CD14-positive monocyte (primary cell): ENCODE measurements at regions not wholly inside any gene's neighbourhood (a gene's known extent, or its start where the extent isn't known, plus 50 kb on each side); places are given as distances from the start of the nearest gene placed in this dataset.

Experiments used
- DNase-seq, 3 donors: peaks; one replicate each; pipeline ENCODE4 v3.0.0-alpha.2; 2011 to 2022
- H2AFZ ChIP-seq: 2 replicates; pipeline ENCODE4 v1.6.0; 2012; ENCODE audit warnings: mild to moderate bottlenecking, low read depth, low read length, inconsistent platforms; ENCODE audit not compliant: insufficient read depth, poor library complexity, severe bottlenecking
- H3K27ac ChIP-seq, 2 donors: 1 replicate in 1 of 2; 2 replicates in 1 of 2; pipeline ENCODE4 v1.5.1; 2012 to 2013; ENCODE audit warnings: low read length in 2 of 2, control low read depth in 1 of 2, inconsistent platforms in 1 of 2, low read depth in 1 of 2, mild to moderate bottlenecking in 1 of 2
- H3K27me3 ChIP-seq, 2 donors: one replicate each; pipeline versions ENCODE4 v1.6.0 to v1.6.1; 2011 to 2013; ENCODE audit warnings: low read length in 2 of 2; ENCODE audit not compliant: control insufficient read depth in 2 of 2, insufficient read depth in 2 of 2
- H3K36me3 ChIP-seq, 2 donors: replicated peaks in 1 of 2; 1 replicate in 1 of 2; 2 replicates in 1 of 2; pipeline versions ENCODE4 v1.5.1 to v1.6.1; 2012 to 2013; ENCODE audit warnings: low read length in 2 of 2, control low read depth in 1 of 2, inconsistent platforms in 1 of 2, mild to moderate bottlenecking in 1 of 2; ENCODE audit not compliant: insufficient read depth in 2 of 2, control insufficient read depth in 1 of 2
- H3K4me1 ChIP-seq, 2 donors: 1 replicate in 1 of 2; 2 replicates in 1 of 2; pipeline versions ENCODE4 v1.5.1 to v1.6.1; 2012 to 2013; ENCODE audit warnings: low read length in 2 of 2, control low read depth in 1 of 2, inconsistent platforms in 1 of 2, mild to moderate bottlenecking in 1 of 2, moderate library complexity in 1 of 2; ENCODE audit not compliant: insufficient read depth in 2 of 2, control insufficient read depth in 1 of 2
- H3K4me2 ChIP-seq: replicated peaks from 2 replicates; pipeline ENCODE3; 2012; ENCODE audit warnings: low read length, moderate library complexity, mild to moderate bottlenecking; ENCODE audit not compliant: poor library complexity, severe bottlenecking; ENCODE audit errors: extremely low read depth
- H3K4me3 ChIP-seq, 3 experiments: fragments of 200-600 bp in 1 of 3; sonication (generic) in 1 of 3; replicated peaks in 1 of 3; 1 replicate in 2 of 3; 2 replicates in 1 of 3; pipeline ENCODE4 v1.5.1; 2011 to 2013; ENCODE audit warnings: low read length in 3 of 3, mild to moderate bottlenecking in 3 of 3, control low read depth in 2 of 3, low read depth in 2 of 3, inconsistent platforms in 1 of 3, moderate library complexity in 1 of 3
- H3K79me2 ChIP-seq: 2 replicates; pipeline ENCODE4 v1.6.0; 2012; ENCODE audit warnings: mild to moderate bottlenecking, control low read depth, inconsistent platforms, low read length, moderate library complexity; ENCODE audit not compliant: insufficient read depth
- H3K9ac ChIP-seq: 2 replicates; pipeline ENCODE4 v1.6.0; 2017; ENCODE audit warnings: low read length, mild to moderate bottlenecking; ENCODE audit not compliant: insufficient read depth, poor library complexity, severe bottlenecking
- H3K9me3 ChIP-seq, 2 donors: replicated peaks in 1 of 2; 1 replicate in 1 of 2; 2 replicates in 1 of 2; pipeline versions ENCODE4 v1.5.1 to v1.6.1; 2012 to 2013; ENCODE audit warnings: low read length in 2 of 2, control low read depth in 1 of 2; ENCODE audit not compliant: control insufficient read depth in 1 of 2, insufficient read depth in 1 of 2
- H4K20me1 ChIP-seq: 2 replicates; pipeline ENCODE4 v1.6.0; 2012; ENCODE audit warnings: mild to moderate bottlenecking, low read length, control low read depth, moderate library complexity; ENCODE audit not compliant: insufficient read depth
- H3K27ac Mint-ChIP-seq, 7 donors: one replicate each; pipeline ENCODE4 v1.8.0; 2020; ENCODE audit warnings: mild to moderate bottlenecking in 7 of 7, mixed read lengths in 7 of 7, moderate library complexity in 6 of 7, inconsistent platforms in 2 of 7
- H3K27me3 Mint-ChIP-seq, 3 donors: one replicate each; pipeline ENCODE4 v1.8.0; 2021 to 2022; ENCODE audit warnings: low read depth in 3 of 3, mild to moderate bottlenecking in 3 of 3, mixed read lengths in 3 of 3, moderate library complexity in 3 of 3, inconsistent platforms in 1 of 3
- H3K36me3 Mint-ChIP-seq, 2 donors: one replicate each; pipeline ENCODE4 v1.8.0; 2020; ENCODE audit warnings: mixed read lengths in 2 of 2, inconsistent platforms in 1 of 2, mild to moderate bottlenecking in 1 of 2
- H3K4me1 Mint-ChIP-seq: one replicate; pipeline ENCODE4 v1.8.0; 2020; ENCODE audit warnings: mild to moderate bottlenecking, mixed read lengths
- H3K4me3 Mint-ChIP-seq, 2 donors: one replicate each; pipeline ENCODE4 v1.8.0; 2020; ENCODE audit warnings: mild to moderate bottlenecking in 2 of 2, mixed read lengths in 2 of 2, moderate library complexity in 1 of 2
- H3K9me3 Mint-ChIP-seq, 7 donors: one replicate each; pipeline ENCODE4 v1.8.0; 2020 to 2022; ENCODE audit warnings: mixed read lengths in 7 of 7, mild to moderate bottlenecking in 6 of 7, moderate library complexity in 6 of 7, inconsistent platforms in 2 of 7
- CTCF ChIP-seq: fragments of 200-600 bp; IDR thresholded peaks from one replicate; pipeline ENCODE4 v1.8.0; 2022; ENCODE audit warnings: antibody characterized with exemption, mild to moderate bottlenecking
- WGBS: methylation state at CpG from one replicate; pipeline ENCODE4 v1.1.5; 2013; ENCODE audit warnings: missing lambda C conversion rate; ENCODE audit not compliant: insufficient coverage; 5-methylcytosine and 5-hydroxymethylcytosine counted together
- intact Hi-C, 2 donors: fragments of 100-400 bp; cut with micrococcal nuclease; formaldehyde crosslinking; loops; one replicate each; pipeline versions ENCODE4 v1.15.0 to v1.15.1; 2023

- no peak for DNase-seq
- Histone ChIP-seq H4K20me1 (no peaks in the 10 kb centered on the region), H3K36me3 (no peaks in the 10 kb centered on the region), H3K4me2 (no peak overlapping the region), H3K9me3 (no peaks in the 10 kb centered on the region), H3K27me3 (no peaks in the 10 kb centered on the region), H3K27ac (no peak overlapping the region), H3K4me3 (no peak overlapping the region), H3K79me2 (peaks cover 6% of the 10 kb centered on the region), H2AFZ (no peak overlapping the region), H3K4me1 (peaks cover 7% of the 10 kb centered on the region in 2 donors), H3K9ac (no peak overlapping the region)
- Mint-ChIP-seq H3K9me3 (no peaks in the 10 kb centered on the region), H3K4me3 (no peak overlapping the region), H3K36me3 (peaks cover 3 to 6% of the 10 kb centered on the region in 2 donors), H3K4me1 (peaks cover 31% of the 10 kb centered on the region), H3K27ac (no peak overlapping the region), H3K27me3 (no peaks in the 10 kb centered on the region)
- no peak for TF ChIP-seq CTCF
- intact Hi-C loops, result loop anchor here in 1 of 2 donors (1.0 to 2.0 kb wide), 2 partner anchors 55 to 204 kb away; no protein-coding TSS in a partner anchor
- WGBS, result 98% methylated on average over 5 of the region's 6 CpGs
These were observed 117.6 kb downstream of the SLC25A47 start for GRCh38 chr14:100440758-100441203.

- Histone ChIP-seq H2AFZ (no peak overlapping the region), H3K79me2 (peaks cover 6% of the 10 kb centered on the region), H3K4me1 (peaks cover 6 to 7% of the 10 kb centered on the region in 2 donors), H3K4me3 (no peak overlapping the region), H3K27me3 (no peaks in the 10 kb centered on the region), H3K9me3 (no peaks in the 10 kb centered on the region), H3K4me2 (no peak overlapping the region), H3K27ac (no peak overlapping the region), H4K20me1 (no peaks in the 10 kb centered on the region), H3K9ac (no peak overlapping the region), H3K36me3 (no peaks in the 10 kb centered on the region)
- Mint-ChIP-seq H3K9me3 (no peaks in the 10 kb centered on the region), H3K27ac (peak overlapping the region in 1 of 7 donors; percentile 10), H3K4me3 (no peak overlapping the region), H3K27me3 (no peaks in the 10 kb centered on the region), H3K36me3 (peaks cover 3 to 6% of the 10 kb centered on the region in 2 donors), H3K4me1 (peaks cover 27% of the 10 kb centered on the region)
- intact Hi-C loops, result loop anchor here in 1 of 2 donors (2.0 kb wide), 1 partner anchor 203 kb away; no protein-coding TSS in a partner anchor
- WGBS, result 97% methylated on average over 5 of the region's 6 CpGs
- DNase-seq, result no peak
- TF ChIP-seq CTCF, result no peak
These were observed 118.3 kb downstream of the SLC25A47 start for GRCh38 chr14:100441271-100441947.
